ENCODE measurements at regions not wholly inside any gene's neighbourhood (a gene's known extent, or its start where the extent isn't known, plus 50 kb on each side); places are given as distances from the start of the nearest gene placed in this dataset.

GRCh38 chr21:24844671-24845070, 762.6 kb downstream of the MRPL39 start:
- Histone ChIP-seq H3K9me3 (ENCODE audit: insufficient read depth, low read depth, low read length) (no peaks in the 10 kb centered on the region), H3K4me3 (ENCODE audit: low read length) (no peak overlapping the region), H3K36me3 (ENCODE audit: insufficient read depth, low read depth, low read length) (no peaks in the 10 kb centered on the region), H3K27ac (ENCODE audit: low read length) (no peak overlapping the region), H3K27me3 (ENCODE audit: insufficient read depth, low read length) (no peaks in the 10 kb centered on the region), H3K9ac (ENCODE audit: low read depth, low read length) (no peak overlapping the region), H3K4me1 (ENCODE audit: insufficient read depth, low read length) (no peaks in the 10 kb centered on the region)

- Histone ChIP-seq H3K9ac (ENCODE audit: low read depth, low read length) (no peak overlapping the region), H3K27me3 (ENCODE audit: insufficient read depth, low read length) (no peaks in the 10 kb centered on the region), H3K4me1 (ENCODE audit: insufficient read depth, low read length) (no peaks in the 10 kb centered on the region), H3K4me3 (ENCODE audit: low read length) (no peak overlapping the region), H3K36me3 (ENCODE audit: insufficient read depth, low read depth, low read length) (no peaks in the 10 kb centered on the region), H3K9me3 (ENCODE audit: insufficient read depth, low read depth, low read length) (no peaks in the 10 kb centered on the region), H3K27ac (ENCODE audit: low read length) (no peak overlapping the region)
Measured at GRCh38 chr21:24840287-24840686, 767.0 kb downstream of the MRPL39 start.

GRCh38 chr21:24832961-24833360, 774.3 kb downstream of the MRPL39 start:
- no peak overlapping the region for H3K27ac ChIP-seq (ENCODE audit: low read length)
- H3K9me3 ChIP-seq (ENCODE audit: insufficient read depth, low read depth, low read length): no peaks in the 10 kb centered on the region
- H3K27me3 ChIP-seq (ENCODE audit: insufficient read depth, low read length): no peaks in the 10 kb centered on the region
- H3K4me1 ChIP-seq (ENCODE audit: insufficient read depth, low read length): no peaks in the 10 kb centered on the region
- no peak overlapping the region for H3K9ac ChIP-seq (ENCODE audit: low read depth, low read length)
- H3K4me3 ChIP-seq (ENCODE audit: low read length): no peak overlapping the region
- no peaks in the 10 kb centered on the region for H3K36me3 ChIP-seq (ENCODE audit: insufficient read depth, low read depth, low read length)

GRCh38 chr21:24829397-24829796, 777.9 kb downstream of the MRPL39 start:
- Histone ChIP-seq H3K27me3 (ENCODE audit: insufficient read depth, low read length) (no peaks in the 10 kb centered on the region), H3K4me3 (ENCODE audit: low read length) (no peak overlapping the region), H3K36me3 (ENCODE audit: insufficient read depth, low read depth, low read length) (no peaks in the 10 kb centered on the region), H3K4me1 (ENCODE audit: insufficient read depth, low read length) (no peaks in the 10 kb centered on the region), H3K27ac (ENCODE audit: low read length) (no peak overlapping the region), H3K9me3 (ENCODE audit: insufficient read depth, low read depth, low read length) (no peaks in the 10 kb centered on the region), H3K9ac (ENCODE audit: low read depth, low read length) (no peak overlapping the region)

GRCh38 chr21:24826822-24827221, 780.5 kb downstream of the MRPL39 start:
- H3K27me3 ChIP-seq (ENCODE audit: insufficient read depth, low read length): no peaks in the 10 kb centered on the region
- H3K4me1 ChIP-seq (ENCODE audit: insufficient read depth, low read length): no peaks in the 10 kb centered on the region
- H3K9ac ChIP-seq (ENCODE audit: low read depth, low read length): no peak overlapping the region
- H3K27ac ChIP-seq (ENCODE audit: low read length): no peak overlapping the region
- H3K4me3 ChIP-seq (ENCODE audit: low read length): no peak overlapping the region
- H3K9me3 ChIP-seq (ENCODE audit: insufficient read depth, low read depth, low read length): no peaks in the 10 kb centered on the region
- H3K36me3 ChIP-seq (ENCODE audit: insufficient read depth, low read depth, low read length): no peaks in the 10 kb centered on the region

- Histone ChIP-seq H3K9ac (ENCODE audit: low read depth, low read length) (no peak overlapping the region), H3K27ac (ENCODE audit: low read length) (no peak overlapping the region), H3K4me1 (ENCODE audit: insufficient read depth, low read length) (no peaks in the 10 kb centered on the region), H3K9me3 (ENCODE audit: insufficient read depth, low read depth, low read length) (no peaks in the 10 kb centered on the region), H3K27me3 (ENCODE audit: insufficient read depth, low read length) (no peaks in the 10 kb centered on the region), H3K36me3 (ENCODE audit: insufficient read depth, low read depth, low read length) (no peaks in the 10 kb centered on the region), H3K4me3 (ENCODE audit: low read length) (no peak overlapping the region)
Measured at GRCh38 chr21:24825348-24825747, 781.9 kb downstream of the MRPL39 start.

DNA sequence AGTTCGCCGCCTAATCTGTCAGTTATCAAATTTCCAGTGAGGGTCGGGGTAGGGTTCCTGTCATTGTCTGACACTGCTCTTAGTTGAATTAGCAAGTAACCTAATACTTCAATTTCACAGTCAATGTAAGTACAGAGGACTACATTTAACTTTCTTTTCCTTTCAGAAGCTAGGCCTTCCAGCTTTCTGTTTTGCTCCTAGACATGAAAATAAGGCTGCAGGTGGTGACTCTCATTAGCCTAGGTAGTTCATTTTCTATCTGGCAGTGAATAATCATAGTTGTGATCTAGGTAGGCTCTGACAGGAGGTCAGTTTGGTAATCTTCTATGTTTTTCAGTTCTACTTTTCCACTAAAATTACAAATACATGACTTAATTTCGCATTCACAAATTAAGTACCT, 783.1 kb downstream of the MRPL39 start:
- Histone ChIP-seq H3K27me3 (ENCODE audit: insufficient read depth, low read length) (no peaks in the 10 kb centered on the region), H3K27ac (ENCODE audit: low read length) (no peak overlapping the region), H3K36me3 (ENCODE audit: insufficient read depth, low read depth, low read length) (no peaks in the 10 kb centered on the region), H3K9ac (ENCODE audit: low read depth, low read length) (no peak overlapping the region), H3K4me1 (ENCODE audit: insufficient read depth, low read length) (no peaks in the 10 kb centered on the region), H3K9me3 (ENCODE audit: insufficient read depth, low read depth, low read length) (no peaks in the 10 kb centered on the region), H3K4me3 (ENCODE audit: low read length) (no peak overlapping the region)

- Histone ChIP-seq H3K9me3 (ENCODE audit: insufficient read depth, low read depth, low read length) (no peaks in the 10 kb centered on the region), H3K27ac (ENCODE audit: low read length) (no peak overlapping the region), H3K4me1 (ENCODE audit: insufficient read depth, low read length) (no peaks in the 10 kb centered on the region)
Measured at GRCh38 chr21:24823247-24823646, 784.0 kb downstream of the MRPL39 start.

GRCh38 chr21:24785033-24785432, 822.2 kb downstream of the MRPL39 start:
- H3K9me3 ChIP-seq (ENCODE audit: insufficient read depth, low read depth, low read length): no peaks in the 10 kb centered on the region
- no peaks in the 10 kb centered on the region for H3K27me3 ChIP-seq (ENCODE audit: insufficient read depth, low read length)
- no peak overlapping the region for H3K27ac ChIP-seq (ENCODE audit: low read length)
- H3K4me1 ChIP-seq (ENCODE audit: insufficient read depth, low read length): no peaks in the 10 kb centered on the region
- no peak overlapping the region for H3K4me3 ChIP-seq (ENCODE audit: low read length)
- H3K36me3 ChIP-seq (ENCODE audit: insufficient read depth, low read depth, low read length): no peaks in the 10 kb centered on the region
- H3K9ac ChIP-seq (ENCODE audit: low read depth, low read length): no peak overlapping the region

More at GRCh38 chr21:24823247-24823646, 784.0 kb downstream of the MRPL39 start:
- H3K4me3 ChIP-seq (ENCODE audit: low read length): no peak overlapping the region
- no peaks in the 10 kb centered on the region for H3K36me3 ChIP-seq (ENCODE audit: insufficient read depth, low read depth, low read length)
- no peak overlapping the region for H3K9ac ChIP-seq (ENCODE audit: low read depth, low read length)
- H3K27me3 ChIP-seq (ENCODE audit: insufficient read depth, low read length): no peaks in the 10 kb centered on the region

GRCh38 chr21:24781146-24781545, 826.1 kb downstream of the MRPL39 start:
- Histone ChIP-seq H3K36me3 (ENCODE audit: insufficient read depth, low read depth, low read length) (no peaks in the 10 kb centered on the region), H3K27ac (ENCODE audit: low read length) (no peak overlapping the region), H3K27me3 (ENCODE audit: insufficient read depth, low read length) (no peaks in the 10 kb centered on the region), H3K9me3 (ENCODE audit: insufficient read depth, low read depth, low read length) (no peaks in the 10 kb centered on the region), H3K4me1 (ENCODE audit: insufficient read depth, low read length) (no peaks in the 10 kb centered on the region), H3K9ac (ENCODE audit: low read depth, low read length) (no peak overlapping the region), H3K4me3 (ENCODE audit: low read length) (no peak overlapping the region)

DNA sequence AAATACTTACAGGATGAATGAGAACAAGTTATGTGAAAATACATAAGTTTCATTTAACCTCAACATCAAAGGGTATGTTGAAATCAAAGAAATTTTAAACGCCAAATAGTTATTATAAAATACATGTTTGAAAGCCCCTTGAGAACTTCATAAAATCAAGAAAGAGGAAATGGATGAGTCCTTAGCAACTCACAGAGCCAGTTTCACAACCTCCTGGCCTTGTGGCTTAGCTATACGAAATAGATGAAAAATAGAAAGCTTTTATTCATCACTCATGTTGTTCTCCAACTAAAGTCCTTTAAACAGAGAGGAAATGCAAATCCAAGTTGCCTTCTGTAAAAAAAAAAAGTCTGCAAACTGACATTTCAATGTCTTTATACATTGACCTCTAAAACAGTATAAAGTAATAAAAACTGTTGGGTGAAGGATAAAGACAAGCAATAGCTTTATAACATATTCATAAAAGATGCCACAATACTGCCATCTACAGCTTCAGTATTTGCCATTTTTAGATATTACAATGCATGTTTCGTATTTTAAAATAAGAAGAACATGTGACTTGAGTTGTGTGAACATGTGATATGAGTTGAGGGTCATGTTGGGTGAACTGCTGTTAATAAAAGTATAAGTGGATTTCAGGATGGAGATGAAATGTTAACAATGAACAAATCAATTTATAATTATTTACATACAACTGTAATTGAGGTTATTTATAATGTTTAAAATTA, 847.8 kb downstream of the MRPL39 start:
- H3K4me1 ChIP-seq (ENCODE audit: insufficient read depth, low read length): no peaks in the 10 kb centered on the region
- no peak overlapping the region for H3K4me3 ChIP-seq (ENCODE audit: low read length)
- no peaks in the 10 kb centered on the region for H3K27me3 ChIP-seq (ENCODE audit: insufficient read depth, low read length)
- H3K9ac ChIP-seq (ENCODE audit: low read depth, low read length): no peak overlapping the region
- H3K27ac ChIP-seq (ENCODE audit: low read length): no peak overlapping the region
- no peaks in the 10 kb centered on the region for H3K9me3 ChIP-seq (ENCODE audit: insufficient read depth, low read depth, low read length)
- no peaks in the 10 kb centered on the region for H3K36me3 ChIP-seq (ENCODE audit: insufficient read depth, low read depth, low read length)

DNA sequence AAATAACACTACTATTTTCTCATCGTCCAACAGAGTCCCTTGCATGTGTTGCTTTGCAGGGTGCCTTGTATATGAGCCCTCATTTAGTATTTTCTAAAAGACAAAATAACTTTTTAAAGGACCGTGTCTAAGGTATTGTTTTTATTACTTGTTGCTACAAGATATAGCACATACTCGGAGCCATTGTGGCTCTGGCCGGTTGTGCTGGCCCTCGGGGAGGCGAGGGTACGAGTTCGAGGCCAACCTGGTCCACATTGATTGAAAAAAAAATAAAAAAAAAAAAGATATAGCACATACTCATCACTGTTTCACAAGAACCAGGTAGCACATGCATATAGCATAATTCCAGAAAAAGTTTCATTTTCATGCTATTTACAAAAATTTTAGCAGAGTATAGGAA, 869.2 kb downstream of the MRPL39 start:
- no peak overlapping the region for H3K27ac ChIP-seq (ENCODE audit: low read length)
- no peaks in the 10 kb centered on the region for H3K4me1 ChIP-seq (ENCODE audit: insufficient read depth, low read length)
- H3K36me3 ChIP-seq (ENCODE audit: insufficient read depth, low read depth, low read length): no peaks in the 10 kb centered on the region
- no peak overlapping the region for H3K4me3 ChIP-seq (ENCODE audit: low read length)
- H3K9ac ChIP-seq (ENCODE audit: low read depth, low read length): no peak overlapping the region
- H3K27me3 ChIP-seq (ENCODE audit: insufficient read depth, low read length): no peaks in the 10 kb centered on the region
- no peaks in the 10 kb centered on the region for H3K9me3 ChIP-seq (ENCODE audit: insufficient read depth, low read depth, low read length)
